ENCODE measurements at regions not wholly inside any gene's neighbourhood (a gene's known extent, or its start where the extent isn't known, plus 50 kb on each side); places are given as distances from the start of the nearest gene placed in this dataset.
"Not testable (repeated sequence)": the region's sequence is repeated elsewhere in the genome, so short reads cannot be mapped to it uniquely, and the experiment has no call there.

DNA sequence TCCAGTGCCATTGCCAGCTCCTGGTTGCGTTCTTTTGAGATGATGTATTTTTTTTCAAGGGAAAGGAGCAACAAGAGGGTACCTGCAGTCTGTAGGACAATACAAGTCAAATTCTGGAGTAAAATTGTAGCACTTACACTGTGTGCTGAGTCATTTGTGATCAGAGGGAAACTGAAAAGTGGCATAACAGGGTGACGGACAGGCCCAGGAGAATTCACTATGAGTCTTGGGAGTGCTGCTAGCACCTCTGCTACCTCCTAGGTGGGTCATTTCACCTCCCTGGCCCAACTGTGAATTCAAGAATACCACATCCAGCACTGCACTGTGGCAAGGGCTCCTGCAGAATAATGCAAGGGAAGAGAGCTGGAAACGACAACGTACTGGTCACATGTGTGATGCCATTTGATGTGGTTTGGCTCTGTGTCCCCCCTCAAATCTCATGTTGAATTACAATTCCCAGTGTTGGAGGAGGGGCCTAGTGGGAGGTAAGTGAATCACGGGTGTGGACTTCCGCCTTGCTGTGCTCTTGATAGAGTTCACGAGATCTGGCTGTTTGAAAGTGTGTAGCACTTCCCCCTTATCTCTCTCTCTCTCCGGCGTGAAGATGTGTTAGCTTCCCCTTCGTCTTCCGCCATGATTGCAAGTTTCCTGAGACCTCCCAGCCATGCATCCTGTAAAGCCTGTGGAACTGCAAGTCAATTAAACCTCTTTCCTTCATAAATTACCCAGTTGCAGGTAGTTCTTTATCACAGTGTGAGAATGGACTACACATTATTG, 261.0 kb downstream of the BCL2L11 start:
- TF ChIP-seq POLR2AphosphoS5, CTCF, POLR2A (IDR thresholded peaks at IDR 0.05): not testable (repeated sequence)

Measured in sigmoid colon (tissue), 4 donors.